OCI-LY3 (cell line): ENCODE measurements at regions not wholly inside any gene's neighbourhood (a gene's known extent, or its start where the extent isn't known, plus 50 kb on each side); places are given as distances from the start of the nearest gene placed in this dataset.

ENCODE experiments used
- CTCF ChIP-seq: fragments of 200-600, 300-600 bp; sonication (generic); IDR thresholded peaks from 2 replicates; pipeline ENCODE4 v1.5.1; 2014; ENCODE audit warnings: antibody characterized with exemption, low read length, low read depth
- EZH2phosphoT487 ChIP-seq: fragments of 200-600 bp; shearing (Covaris generic); IDR thresholded peaks from 2 replicates; pipeline ENCODE4 v1.6.1; 2018; ENCODE audit warnings: antibody characterized with exemption, mixed run types, low read depth

- TF ChIP-seq CTCF (no peak), EZH2phosphoT487 (no peak)
Observed at GRCh38 chr5:89230178-89230577, 347.2 kb upstream of the MEF2C start.
